Memory B cell (primary cell): ENCODE measurements at regions not wholly inside any gene's neighbourhood (a gene's known extent, or its start where the extent isn't known, plus 50 kb on each side); places are given as distances from the start of the nearest gene placed in this dataset.

Experiments
- ATAC-seq: fragments of 150-1000 bp; cut with Tn5 transposase; 2 replicates; pipeline ENCODE4 v1.10.0; 2021; ENCODE audit warnings: low read depth, mild to moderate bottlenecking, moderate library complexity
- DNase-seq, 2 donors: peaks; one replicate each; pipeline ENCODE4 v3.0.0; 2022; ENCODE audit warnings: low spot score in 2 of 2
- H3K27ac Mint-ChIP-seq: one replicate; pipeline ENCODE4 v1.8.0; 2022; ENCODE audit warnings: mild to moderate bottlenecking, moderate library complexity, mixed read lengths
- H3K27me3 Mint-ChIP-seq: one replicate; pipeline ENCODE4 v1.8.0; 2022; ENCODE audit warnings: mixed read lengths
- H3K36me3 Mint-ChIP-seq: one replicate; pipeline ENCODE4 v1.8.0; 2022; ENCODE audit warnings: mild to moderate bottlenecking, mixed read lengths
- H3K4me1 Mint-ChIP-seq: one replicate; pipeline ENCODE4 v1.8.0; 2022; ENCODE audit warnings: mixed read lengths
- H3K4me3 Mint-ChIP-seq: one replicate; pipeline ENCODE4 v1.8.0; 2022; ENCODE audit warnings: mild to moderate bottlenecking, moderate library complexity, mixed read lengths
- H3K9me3 Mint-ChIP-seq: one replicate; pipeline ENCODE4 v1.8.0; 2022; ENCODE audit warnings: mixed read lengths

GRCh38 chrX:39972340-39972739 is 125.4 kb downstream of the BCOR start:
- Mint-ChIP-seq H3K36me3 (peaks cover 5% of the 10 kb centered on the region), H3K27me3 (peaks cover 5% of the 10 kb centered on the region), H3K9me3 (peaks cover 4% of the 10 kb centered on the region), H3K27ac (no peak overlapping the region), H3K4me3 (no peak overlapping the region), H3K4me1 (no peaks in the 10 kb centered on the region)
- ATAC-seq (no peak), DNase-seq (no peak)

GRCh38 chrX:39973810-39974209 is 123.9 kb downstream of the BCOR start:
- no peak overlapping the region for H3K27ac Mint-ChIP-seq
- no peak overlapping the region for H3K4me3 Mint-ChIP-seq
- ATAC-seq (no peak), DNase-seq (no peak)
- peaks cover 5% of the 10 kb centered on the region for H3K27me3 Mint-ChIP-seq
- peaks cover 4% of the 10 kb centered on the region for H3K9me3 Mint-ChIP-seq
- no peaks in the 10 kb centered on the region for H3K4me1 Mint-ChIP-seq
- H3K36me3 Mint-ChIP-seq = peaks cover 5% of the 10 kb centered on the region

- H3K4me1 Mint-ChIP-seq = no peaks in the 10 kb centered on the region
- no peak for ATAC-seq
- H3K27ac Mint-ChIP-seq = no peak overlapping the region
- DNase-seq = no peak
- H3K9me3 Mint-ChIP-seq = peaks cover 4% of the 10 kb centered on the region
- H3K4me3 Mint-ChIP-seq = no peak overlapping the region
- peaks cover 5% of the 10 kb centered on the region for H3K36me3 Mint-ChIP-seq
- peaks cover 5% of the 10 kb centered on the region for H3K27me3 Mint-ChIP-seq
These were observed 123.5 kb downstream of the BCOR start for GRCh38 chrX:39974270-39974669.

- Mint-ChIP-seq H3K36me3 (peaks cover 5% of the 10 kb centered on the region), H3K4me1 (no peaks in the 10 kb centered on the region), H3K27me3 (peaks cover 5% of the 10 kb centered on the region), H3K27ac (no peak overlapping the region), H3K9me3 (peaks cover 4% of the 10 kb centered on the region), H3K4me3 (no peak overlapping the region)
- DNase-seq = no peak
- no peak for ATAC-seq
These were observed 122.4 kb downstream of the BCOR start for GRCh38 chrX:39975101-39975925.

GRCh38 chrX:39981946-39982345 is 115.8 kb downstream of the BCOR start:
- no peak overlapping the region for H3K27ac Mint-ChIP-seq

GRCh38 chrX:39982948-39983347 is 114.8 kb downstream of the BCOR start:
- Mint-ChIP-seq H3K4me3 (no peak overlapping the region), H3K4me1 (no peaks in the 10 kb centered on the region), H3K36me3 (no peaks in the 10 kb centered on the region), H3K27ac (no peak overlapping the region), H3K27me3 (peaks cover 1% of the 10 kb centered on the region), H3K9me3 (no peaks in the 10 kb centered on the region)
- ATAC-seq (no peak), DNase-seq (no peak)

More at GRCh38 chrX:39981946-39982345, 115.8 kb downstream of the BCOR start:
- DNase-seq = no peak
- H3K27me3 Mint-ChIP-seq = peaks cover 2% of the 10 kb centered on the region
- H3K36me3 Mint-ChIP-seq = no peaks in the 10 kb centered on the region
- no peaks in the 10 kb centered on the region for H3K4me1 Mint-ChIP-seq
- no peak for ATAC-seq
- no peaks in the 10 kb centered on the region for H3K9me3 Mint-ChIP-seq
- no peak overlapping the region for H3K4me3 Mint-ChIP-seq

- no peaks in the 10 kb centered on the region for H3K9me3 Mint-ChIP-seq
These were observed 114.0 kb downstream of the BCOR start for GRCh38 chrX:39983715-39984114.

GRCh38 chrX:39984191-39984956 is 113.4 kb downstream of the BCOR start:
- H3K36me3 Mint-ChIP-seq = no peaks in the 10 kb centered on the region
- ATAC-seq (no peak), DNase-seq (no peak)
- peaks cover 1% of the 10 kb centered on the region for H3K27me3 Mint-ChIP-seq
- no peak overlapping the region for H3K27ac Mint-ChIP-seq
- H3K4me1 Mint-ChIP-seq = no peaks in the 10 kb centered on the region
- H3K9me3 Mint-ChIP-seq = no peaks in the 10 kb centered on the region
- no peak overlapping the region for H3K4me3 Mint-ChIP-seq

More at GRCh38 chrX:39983715-39984114, 114.0 kb downstream of the BCOR start:
- peaks cover 1% of the 10 kb centered on the region for H3K27me3 Mint-ChIP-seq
- no peak for ATAC-seq
- no peaks in the 10 kb centered on the region for H3K4me1 Mint-ChIP-seq
- no peaks in the 10 kb centered on the region for H3K36me3 Mint-ChIP-seq
- H3K4me3 Mint-ChIP-seq = no peak overlapping the region
- DNase-seq = no peak
- H3K27ac Mint-ChIP-seq = no peak overlapping the region

- no peak overlapping the region for H3K4me3 Mint-ChIP-seq
- H3K4me1 Mint-ChIP-seq = no peaks in the 10 kb centered on the region
- no peaks in the 10 kb centered on the region for H3K36me3 Mint-ChIP-seq
- ATAC-seq (no peak), DNase-seq (no peak)
- peaks cover 3% of the 10 kb centered on the region for H3K27me3 Mint-ChIP-seq
- no peaks in the 10 kb centered on the region for H3K9me3 Mint-ChIP-seq
- no peak overlapping the region for H3K27ac Mint-ChIP-seq
These were observed 112.7 kb downstream of the BCOR start for GRCh38 chrX:39985071-39985470.

GRCh38 chrX:39985551-39985950 is 112.2 kb downstream of the BCOR start:
- Mint-ChIP-seq H3K27ac (no peak overlapping the region), H3K4me1 (no peaks in the 10 kb centered on the region), H3K9me3 (no peaks in the 10 kb centered on the region), H3K27me3 (peaks cover 6% of the 10 kb centered on the region), H3K4me3 (no peak overlapping the region), H3K36me3 (no peaks in the 10 kb centered on the region)
- DNase-seq = no peak
- ATAC-seq = no peak

- Mint-ChIP-seq H3K4me1 (no peaks in the 10 kb centered on the region), H3K9me3 (no peaks in the 10 kb centered on the region), H3K36me3 (no peaks in the 10 kb centered on the region), H3K27me3 (peaks cover 8% of the 10 kb centered on the region), H3K27ac (no peak overlapping the region), H3K4me3 (no peak overlapping the region)
- no peak for ATAC-seq
- no peak for DNase-seq
These were observed 109.3 kb downstream of the BCOR start for GRCh38 chrX:39988496-39988895.

GRCh38 chrX:39990388-39990787 is 107.4 kb downstream of the BCOR start:
- no peak for ATAC-seq
- Mint-ChIP-seq H3K36me3 (no peaks in the 10 kb centered on the region), H3K4me1 (no peaks in the 10 kb centered on the region), H3K27me3 (peaks cover 7% of the 10 kb centered on the region), H3K4me3 (no peak overlapping the region), H3K27ac (no peak overlapping the region), H3K9me3 (no peaks in the 10 kb centered on the region)
- DNase-seq = no peak

GRCh38 chrX:39992300-39992699 is 105.5 kb downstream of the BCOR start:
- no peak overlapping the region for H3K4me3 Mint-ChIP-seq

GRCh38 chrX:39995457-39995856 is 102.3 kb downstream of the BCOR start:
- peaks cover 4% of the 10 kb centered on the region for H3K27me3 Mint-ChIP-seq
- H3K4me1 Mint-ChIP-seq = peaks cover 2% of the 10 kb centered on the region
- H3K27ac Mint-ChIP-seq = no peak overlapping the region
- DNase-seq = no peak
- H3K9me3 Mint-ChIP-seq = no peaks in the 10 kb centered on the region
- ATAC-seq = no peak
- no peak overlapping the region for H3K4me3 Mint-ChIP-seq
- H3K36me3 Mint-ChIP-seq = no peaks in the 10 kb centered on the region

More at GRCh38 chrX:39992300-39992699, 105.5 kb downstream of the BCOR start:
- ATAC-seq (no peak), DNase-seq (no peak)
- no peak overlapping the region for H3K27ac Mint-ChIP-seq
- H3K9me3 Mint-ChIP-seq = no peaks in the 10 kb centered on the region
- H3K27me3 Mint-ChIP-seq = peaks cover 8% of the 10 kb centered on the region
- H3K4me1 Mint-ChIP-seq = peaks cover 2% of the 10 kb centered on the region
- no peaks in the 10 kb centered on the region for H3K36me3 Mint-ChIP-seq
